ENCODE measurements at regions not wholly inside any gene's neighbourhood (a gene's known extent, or its start where the extent isn't known, plus 50 kb on each side); places are given as distances from the start of the nearest gene placed in this dataset.
A peak's percentile ranks its signal among the peaks of the same experiment; 100 is the strongest.

- DNase-seq: no peak
Observed at GRCh38 chr18:8969639-8970390, 132.7 kb upstream of the NDUFV2 start.

- DNase-seq: no peak
Observed at GRCh38 chr18:8970843-8971242, 131.7 kb upstream of the NDUFV2 start.

- DNase-seq: no peak
Observed at GRCh38 chr18:8972116-8972515, 130.4 kb upstream of the NDUFV2 start.

- DNase-seq: no peak
Observed at GRCh38 chr18:8974279-8974678, 128.2 kb upstream of the NDUFV2 start.

- DNase-seq: no peak
Observed at GRCh38 chr18:8974696-8975095, 127.8 kb upstream of the NDUFV2 start.

GRCh38 chr18:8975624-8976023 lies 126.9 kb upstream of the NDUFV2 start:
- no peak for DNase-seq

GRCh38 chr18:8976606-8977005 lies 125.9 kb upstream of the NDUFV2 start:
- DNase-seq: no peak

GRCh38 chr18:8977166-8977565 lies 125.3 kb upstream of the NDUFV2 start:
- DNase-seq: no peak

- no peak for DNase-seq
Observed at GRCh38 chr18:8977701-8978100, 124.8 kb upstream of the NDUFV2 start.

- DNase-seq: no peak
Observed at GRCh38 chr18:8978394-8978793, 124.1 kb upstream of the NDUFV2 start.

- DNase-seq: no peak
Observed at GRCh38 chr18:8979258-8979988, 123.1 kb upstream of the NDUFV2 start.

GRCh38 chr18:8980496-8980895 lies 122.0 kb upstream of the NDUFV2 start:
- DNase-seq: no peak

- no peak for DNase-seq
Observed at GRCh38 chr18:8980918-8981317, 121.6 kb upstream of the NDUFV2 start.

- DNase-seq: no peak
Observed at GRCh38 chr18:8982416-8983183, 119.9 kb upstream of the NDUFV2 start.

GRCh38 chr18:8983195-8983594 lies 119.3 kb upstream of the NDUFV2 start:
- no peak for DNase-seq

GRCh38 chr18:8984131-8984721 lies 118.3 kb upstream of the NDUFV2 start:
- DNase-seq: no peak

- DNase-seq: peak in 2 of 14 donors; percentile 6 to 81
Observed at GRCh38 chr18:8987241-8987640, 115.3 kb upstream of the NDUFV2 start.

- DNase-seq: peak in 10 of 14 donors; percentile 3 to 73 (median 18)
Observed at GRCh38 chr18:8988260-8988871, 114.1 kb upstream of the NDUFV2 start.

- DNase-seq: no peak
Observed at GRCh38 chr18:8989017-8989416, 113.5 kb upstream of the NDUFV2 start.

GRCh38 chr18:8989855-8990254 lies 112.6 kb upstream of the NDUFV2 start:
- peak in 1 of 14 donors; percentile 81 for DNase-seq

- DNase-seq: peak in 10 of 14 donors; percentile 8 to 98 (median 28)
Observed at GRCh38 chr18:8990276-8991031, 112.0 kb upstream of the NDUFV2 start.

- no peak for DNase-seq
Observed at GRCh38 chr18:8991155-8991554, 111.3 kb upstream of the NDUFV2 start.
